Astrocyte of the hippocampus (primary cell): ENCODE measurements at regions not wholly inside any gene's neighbourhood (a gene's known extent, or its start where the extent isn't known, plus 50 kb on each side); places are given as distances from the start of the nearest gene placed in this dataset.
"Not testable (repeated sequence)": the region's sequence is repeated elsewhere in the genome, so short reads cannot be mapped to it uniquely, and the experiment has no call there.

Experiments used
- DNase-seq: peaks from one replicate; pipeline ENCODE4 v3.0.0; 2011; ENCODE audit warnings: low read depth, low spot score

DNA sequence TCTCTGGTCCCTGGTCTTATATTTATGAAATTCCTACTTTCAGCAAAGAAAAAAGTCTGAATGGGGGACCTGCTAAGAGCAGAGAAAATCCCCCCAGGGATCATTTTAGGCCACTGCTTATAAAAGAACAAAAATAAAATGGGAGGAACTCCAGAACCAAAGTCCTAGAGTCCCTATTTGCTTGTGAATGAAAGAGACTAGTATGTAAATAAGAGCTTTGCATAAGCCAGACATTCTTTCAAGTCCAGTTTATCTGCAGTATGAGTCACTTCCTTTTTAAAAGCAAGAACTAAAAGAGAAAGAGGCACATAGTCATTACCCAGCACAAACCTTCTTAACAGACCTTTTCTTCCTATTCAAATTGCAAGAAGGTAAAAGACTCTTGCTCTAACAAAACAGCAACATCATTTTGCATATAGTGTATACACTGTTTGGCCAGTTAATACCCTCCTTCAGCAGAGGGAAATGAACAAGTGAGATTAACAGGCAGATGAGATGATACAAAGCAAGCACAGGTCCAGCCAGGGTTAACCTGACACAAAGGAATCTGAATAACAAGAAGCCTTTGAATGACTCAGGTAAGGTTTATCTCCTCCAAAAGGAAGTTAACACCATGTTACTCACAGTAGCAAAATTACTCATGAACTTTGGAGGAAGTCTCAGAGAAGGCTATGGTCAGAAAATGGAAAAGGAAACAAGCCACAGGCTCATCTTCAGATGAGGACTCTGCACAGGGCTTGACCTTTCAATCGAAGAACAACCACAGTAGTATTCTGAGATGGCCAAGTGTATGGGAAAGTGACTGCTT, 87.3 kb downstream of the PHLDA1 start:
- DNase-seq: peak; percentile 82

- no peak for DNase-seq
Observed at GRCh38 chr12:75943730-75944096, 87.9 kb downstream of the PHLDA1 start.

DNA sequence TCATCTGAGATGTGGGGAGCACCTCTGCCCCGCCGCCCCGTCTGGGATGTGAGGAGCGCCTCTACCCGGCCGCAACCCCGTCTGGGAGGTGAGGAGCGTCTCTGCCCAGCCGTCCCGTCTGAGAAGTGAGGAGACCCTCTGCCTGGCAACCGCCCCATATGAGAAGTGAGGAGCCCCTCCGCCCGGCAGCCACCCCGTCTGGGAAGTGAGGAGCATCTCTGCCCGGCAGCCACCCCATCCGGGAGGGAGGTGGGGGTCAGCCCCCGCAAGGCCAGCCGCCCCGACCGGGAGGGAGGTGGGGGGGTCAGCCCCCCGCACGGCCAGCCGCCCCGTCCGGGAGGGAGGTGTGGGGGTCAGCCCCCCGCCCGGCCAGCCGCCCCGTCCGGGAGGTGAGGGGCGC, 89.9 kb downstream of the PHLDA1 start:
- not testable (repeated sequence) for DNase-seq

DNA sequence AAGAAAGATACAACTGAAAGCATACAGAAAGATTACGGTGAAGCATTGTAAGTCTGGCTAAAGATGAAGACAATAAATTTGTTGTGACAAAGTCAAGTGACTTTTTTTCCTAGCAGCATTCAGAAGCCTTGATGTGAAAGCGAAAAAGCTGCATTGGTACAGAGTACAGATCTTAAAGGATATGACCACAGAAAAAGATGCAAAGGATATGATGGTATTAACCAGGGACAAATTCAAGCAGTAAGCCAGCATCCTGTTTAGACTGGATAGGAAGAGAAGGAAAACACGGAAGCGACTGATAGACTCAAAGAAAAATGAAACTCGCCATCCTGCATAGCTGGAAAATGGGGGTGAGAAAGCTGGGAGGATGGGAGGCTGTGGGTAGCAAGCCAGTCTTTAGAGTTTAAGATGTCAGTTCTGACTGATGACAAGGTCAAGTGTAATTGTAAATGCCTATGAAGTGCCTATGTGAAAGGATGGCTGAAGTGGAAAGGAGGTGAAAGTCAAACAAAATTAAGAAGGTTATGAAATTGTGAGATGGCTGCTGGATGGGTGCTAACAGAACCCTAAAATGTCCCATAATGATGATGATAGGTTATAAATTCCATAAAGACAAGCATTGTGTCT, 92.4 kb downstream of the PHLDA1 start:
- DNase-seq: no peak

DNA sequence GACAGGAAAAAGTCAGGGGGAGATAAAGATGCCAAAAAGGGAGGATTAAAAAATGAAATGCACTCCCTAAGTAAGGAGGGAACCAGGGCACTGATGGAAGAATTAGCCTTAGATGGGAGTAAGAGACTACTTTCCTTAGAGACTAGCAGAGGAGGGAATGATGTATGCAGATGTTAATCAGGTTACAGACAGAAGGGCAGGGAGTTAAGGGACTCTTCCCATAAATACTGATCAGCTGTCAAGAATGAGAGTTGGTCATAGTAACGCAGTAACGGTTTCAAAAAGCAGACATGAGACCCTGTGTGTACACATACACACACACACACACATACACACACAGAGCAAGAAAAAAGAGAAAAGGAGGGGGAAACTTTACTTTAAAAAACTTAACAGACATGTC, 93.4 kb downstream of the PHLDA1 start:
- DNase-seq: no peak

GRCh38 chr12:75937486-75937885, 94.1 kb downstream of the PHLDA1 start:
- DNase-seq: no peak

DNA sequence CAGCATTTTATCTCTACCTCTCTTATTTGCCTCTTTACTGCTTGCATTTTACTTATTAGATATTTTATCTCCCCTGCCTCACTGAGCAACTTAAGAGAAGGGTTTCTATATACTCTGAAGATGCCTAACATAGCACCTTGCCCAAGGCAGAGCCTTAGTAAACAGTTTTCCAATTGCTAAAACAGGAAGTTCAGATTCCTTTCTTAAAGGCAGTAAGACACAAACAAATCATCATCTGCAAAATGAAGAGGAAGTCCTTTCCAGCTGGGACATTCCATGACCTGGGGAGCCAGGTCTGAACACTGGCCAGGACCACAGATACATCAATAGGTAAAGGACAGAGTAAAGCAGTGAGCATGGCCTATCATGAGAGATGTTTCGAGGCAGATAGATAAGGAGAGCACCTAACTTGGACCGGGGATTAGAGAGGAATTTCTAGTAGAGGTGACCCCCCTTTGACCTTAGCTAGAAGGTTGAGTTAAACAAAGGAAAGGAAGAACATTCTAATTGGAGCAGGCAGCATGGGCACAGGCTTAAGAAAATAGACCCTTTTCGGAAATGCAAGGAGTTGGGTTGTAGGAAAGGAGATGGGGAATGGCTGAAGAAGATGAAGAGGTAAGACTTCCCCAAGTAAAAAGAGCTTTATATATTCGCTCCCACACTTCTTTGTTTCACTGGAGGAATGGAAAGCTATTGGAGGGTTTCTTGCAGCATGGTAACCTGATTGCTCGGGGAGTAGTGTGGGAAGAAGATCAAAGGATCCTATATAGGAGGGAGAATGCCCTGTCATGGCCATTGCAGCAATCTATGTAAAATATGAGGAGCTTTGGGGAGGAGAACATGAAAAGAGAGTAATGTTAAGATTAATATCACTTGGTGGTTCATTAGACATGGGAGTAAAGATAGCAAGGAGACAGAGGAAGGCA, 94.8 kb downstream of the PHLDA1 start:
- DNase-seq: no peak

GRCh38 chr12:75935539-75936242, 95.9 kb downstream of the PHLDA1 start:
- no peak for DNase-seq

GRCh38 chr12:75933101-75933500, 98.5 kb downstream of the PHLDA1 start:
- peak; percentile 64 for DNase-seq

- DNase-seq: no peak
Observed at GRCh38 chr12:75932241-75932640, 99.3 kb downstream of the PHLDA1 start.

GRCh38 chr12:75923964-75924666, 107.5 kb downstream of the PHLDA1 start:
- DNase-seq: no peak

- no peak for DNase-seq
Observed at GRCh38 chr12:75922944-75923642, 108.5 kb downstream of the PHLDA1 start.

- DNase-seq: no peak
Observed at GRCh38 chr12:75921622-75922289, 109.8 kb downstream of the PHLDA1 start.

DNA sequence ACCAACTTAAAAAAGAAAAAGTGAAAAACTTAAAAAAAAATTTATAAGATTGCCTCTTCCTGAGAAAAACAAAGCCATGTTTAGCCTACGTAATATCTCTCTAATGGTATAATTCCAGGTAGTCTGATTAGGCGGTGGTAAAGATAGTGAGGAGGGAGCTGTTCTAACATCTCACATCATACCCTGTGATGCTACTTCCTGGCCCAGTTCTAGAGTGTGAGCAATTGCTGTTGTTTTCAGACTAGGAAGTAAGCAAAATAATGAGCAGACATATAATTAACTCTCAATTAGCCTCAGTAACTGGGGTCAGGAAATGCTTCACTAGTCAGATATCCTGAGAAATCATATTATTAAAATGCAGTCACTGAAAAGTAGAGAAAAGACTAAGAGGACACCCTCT, 113.9 kb downstream of the PHLDA1 start:
- no peak for DNase-seq

- no peak for DNase-seq
Observed at GRCh38 chr12:75917083-75917482, 114.5 kb downstream of the PHLDA1 start.

- no peak for DNase-seq
Observed at GRCh38 chr12:75913502-75914351, 117.8 kb downstream of the PHLDA1 start.

- no peak for DNase-seq
Observed at GRCh38 chr12:75909714-75910656, 121.6 kb downstream of the PHLDA1 start.
